ENCODE measurements at regions not wholly inside any gene's neighbourhood (a gene's known extent, or its start where the extent isn't known, plus 50 kb on each side); places are given as distances from the start of the nearest gene placed in this dataset.
A peak's percentile ranks its signal among the peaks of the same experiment; 100 is the strongest.

DNA sequence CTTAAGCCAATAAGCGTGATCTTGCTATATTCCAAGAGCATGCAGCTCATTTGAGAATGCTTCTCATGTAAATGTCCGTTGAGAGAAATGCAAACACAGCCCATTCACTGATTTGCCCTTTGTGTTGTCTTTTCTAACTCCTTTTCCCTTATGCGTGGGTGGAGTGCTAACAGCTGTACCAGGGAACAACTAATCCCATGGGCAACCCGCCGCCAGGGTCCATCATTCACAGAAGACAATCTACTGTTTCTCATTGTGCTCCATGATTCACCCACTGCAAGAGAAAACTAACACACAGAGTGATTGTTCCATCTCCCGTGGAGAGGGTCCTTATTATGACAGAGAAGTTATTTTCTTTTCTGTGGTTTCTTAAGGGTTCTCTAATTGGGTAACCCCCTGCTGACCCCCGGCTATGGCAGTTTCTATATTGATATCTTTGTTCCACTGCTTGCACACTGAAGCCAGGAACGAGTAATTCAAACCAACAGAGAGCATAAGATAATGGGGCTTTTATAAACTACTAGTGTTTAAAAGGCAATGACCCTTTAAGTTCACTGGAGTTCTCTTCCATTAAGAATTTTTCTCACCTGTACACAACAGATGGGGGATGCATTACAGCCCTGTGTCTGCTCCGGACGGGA lies 298.7 kb downstream of the BAMBI start (continued):
- TF ChIP-seq, protein P1, sequence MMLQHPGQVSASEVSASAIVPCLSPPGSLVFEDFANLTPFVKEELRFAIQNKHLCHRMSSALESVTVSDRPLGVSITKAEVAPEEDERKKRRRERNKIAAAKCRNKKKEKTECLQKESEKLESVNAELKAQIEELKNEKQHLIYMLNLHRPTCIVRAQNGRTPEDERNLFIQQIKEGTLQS (IDR thresholded peaks at IDR 0.05): no peak
- TF ChIP-seq, protein P1 (CRISPR knock-in tag; conservative IDR thresholded peaks at IDR 0.05): no peak
- TF ChIP-seq ZNF780A (CRISPR knock-in tag; IDR thresholded peaks at IDR 0.05): no peak
- TF ChIP-seq, protein P2, sequence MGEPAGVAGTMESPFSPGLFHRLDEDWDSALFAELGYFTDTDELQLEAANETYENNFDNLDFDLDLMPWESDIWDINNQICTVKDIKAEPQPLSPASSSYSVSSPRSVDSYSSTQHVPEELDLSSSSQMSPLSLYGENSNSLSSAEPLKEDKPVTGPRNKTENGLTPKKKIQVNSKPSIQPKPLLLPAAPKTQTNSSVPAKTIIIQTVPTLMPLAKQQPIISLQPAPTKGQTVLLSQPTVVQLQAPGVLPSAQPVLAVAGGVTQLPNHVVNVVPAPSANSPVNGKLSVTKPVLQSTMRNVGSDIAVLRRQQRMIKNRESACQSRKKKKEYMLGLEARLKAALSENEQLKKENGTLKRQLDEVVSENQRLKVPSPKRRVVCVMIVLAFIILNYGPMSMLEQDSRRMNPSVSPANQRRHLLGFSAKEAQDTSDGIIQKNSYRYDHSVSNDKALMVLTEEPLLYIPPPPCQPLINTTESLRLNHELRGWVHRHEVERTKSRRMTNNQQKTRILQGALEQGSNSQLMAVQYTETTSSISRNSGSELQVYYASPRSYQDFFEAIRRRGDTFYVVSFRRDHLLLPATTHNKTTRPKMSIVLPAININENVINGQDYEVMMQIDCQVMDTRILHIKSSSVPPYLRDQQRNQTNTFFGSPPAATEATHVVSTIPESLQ (CRISPR knock-in tag; IDR thresholded peaks at IDR 0.05): no peak
- peak; percentile 43 for TF ChIP-seq CBFA2T3 (IDR thresholded peaks at IDR 0.05)
- peak; percentile 78 for TF ChIP-seq EGR1 (conservative IDR thresholded peaks at IDR 0.05)
- TF ChIP-seq, protein P3, sequence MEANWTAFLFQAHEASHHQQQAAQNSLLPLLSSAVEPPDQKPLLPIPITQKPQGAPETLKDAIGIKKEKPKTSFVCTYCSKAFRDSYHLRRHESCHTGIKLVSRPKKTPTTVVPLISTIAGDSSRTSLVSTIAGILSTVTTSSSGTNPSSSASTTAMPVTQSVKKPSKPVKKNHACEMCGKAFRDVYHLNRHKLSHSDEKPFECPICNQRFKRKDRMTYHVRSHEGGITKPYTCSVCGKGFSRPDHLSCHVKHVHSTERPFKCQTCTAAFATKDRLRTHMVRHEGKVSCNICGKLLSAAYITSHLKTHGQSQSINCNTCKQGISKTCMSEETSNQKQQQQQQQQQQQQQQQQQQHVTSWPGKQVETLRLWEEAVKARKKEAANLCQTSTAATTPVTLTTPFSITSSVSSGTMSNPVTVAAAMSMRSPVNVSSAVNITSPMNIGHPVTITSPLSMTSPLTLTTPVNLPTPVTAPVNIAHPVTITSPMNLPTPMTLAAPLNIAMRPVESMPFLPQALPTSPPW (CRISPR knock-in tag; IDR thresholded peaks at IDR 0.05): 0 out of 2 replicates have a peak, but pooled peaks have one; percentile 27
- TF ChIP-seq RBM25 (IDR thresholded peaks at IDR 0.05; ENCODE audit: low read depth, low read length, severe bottlenecking): no peak
- no peak for TF ChIP-seq SIRT6 (IDR thresholded peaks at IDR 0.05; ENCODE audit: low read depth, low read length)
- 0 out of 2 replicates have a peak, but pooled peaks have one; percentile 23 for TF ChIP-seq SMAD4 (CRISPR knock-in tag; conservative IDR thresholded peaks at IDR 0.05)
- TF ChIP-seq BDP1 (IDR thresholded peaks at IDR 0.05; ENCODE audit: insufficient read depth, insufficient read length): no peak
- no peak for TF ChIP-seq HNRNPLL (IDR thresholded peaks at IDR 0.05; ENCODE audit: low read depth, low read length, poor library complexity, severe bottlenecking)
